Upper lobe of right lung (tissue), 1 donor: ENCODE measurements at regions not wholly inside any gene's neighbourhood (a gene's known extent, or its start where the extent isn't known, plus 50 kb on each side); places are given as distances from the start of the nearest gene placed in this dataset.

Source experiments
- ATAC-seq: fragments of 200-7000 bp; cut with Tn5 transposase; one replicate; pipeline ENCODE4 v1.9.1; 2020; ENCODE audit warnings: mild to moderate bottlenecking, moderate library complexity
- DNase-seq: peaks from one replicate; pipeline ENCODE4 v3.0.0-alpha.2; 2020
- H3K27ac ChIP-seq: fragments of 200-600 bp; one replicate; pipeline ENCODE4 v1.8.0; 2022
- H3K27me3 ChIP-seq: fragments of 200-600 bp; one replicate; pipeline ENCODE4 v1.8.0; 2022; ENCODE audit warnings: mild to moderate bottlenecking
- H3K36me3 ChIP-seq: fragments of 200-600 bp; one replicate; pipeline ENCODE4 v1.8.0; 2022
- H3K4me1 ChIP-seq: fragments of 200-600 bp; one replicate; pipeline ENCODE4 v1.8.0; 2022
- H3K4me3 ChIP-seq: fragments of 200-600 bp; one replicate; pipeline ENCODE4 v1.8.0; 2022; ENCODE audit warnings: mild to moderate bottlenecking
- H3K9me3 ChIP-seq: fragments of 200-600 bp; one replicate; pipeline ENCODE4 v1.8.0; 2022
- intact Hi-C: fragments of 100-400 bp; cut with DNase I; formaldehyde crosslinking; loops from one replicate; pipeline ENCODE4 v1.11.0; 2022
- TF ChIP-seq, protein P1 (sequence below): fragments of 200-600 bp; IDR thresholded peaks from one replicate; pipeline ENCODE4 v1.8.0; 2022; ENCODE audit warnings: antibody characterized with exemption
- donor health status: DM: no; HTN: yes; CAD: no; lungs with severe emphysema.

DNA sequence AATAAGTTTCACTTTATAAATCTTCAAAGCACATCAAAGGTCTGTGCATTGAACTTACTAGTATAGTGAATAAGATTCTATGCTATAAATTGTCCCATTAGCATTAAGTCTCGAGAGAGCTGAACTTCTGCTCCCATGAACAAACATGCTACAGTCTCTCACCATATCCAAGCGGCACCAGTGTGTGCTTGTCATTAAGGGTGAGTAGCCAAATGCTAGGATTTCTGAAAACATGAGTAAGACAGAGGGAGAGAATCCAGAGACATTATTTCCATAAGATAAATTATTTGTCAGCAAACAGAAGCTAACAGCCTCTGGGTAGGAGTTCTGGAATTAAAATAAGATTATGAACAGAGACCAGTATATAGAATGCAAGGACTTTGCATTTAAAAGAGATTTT is 2882.5 kb downstream of the PCDH9 start:
- TF ChIP-seq, protein P1, sequence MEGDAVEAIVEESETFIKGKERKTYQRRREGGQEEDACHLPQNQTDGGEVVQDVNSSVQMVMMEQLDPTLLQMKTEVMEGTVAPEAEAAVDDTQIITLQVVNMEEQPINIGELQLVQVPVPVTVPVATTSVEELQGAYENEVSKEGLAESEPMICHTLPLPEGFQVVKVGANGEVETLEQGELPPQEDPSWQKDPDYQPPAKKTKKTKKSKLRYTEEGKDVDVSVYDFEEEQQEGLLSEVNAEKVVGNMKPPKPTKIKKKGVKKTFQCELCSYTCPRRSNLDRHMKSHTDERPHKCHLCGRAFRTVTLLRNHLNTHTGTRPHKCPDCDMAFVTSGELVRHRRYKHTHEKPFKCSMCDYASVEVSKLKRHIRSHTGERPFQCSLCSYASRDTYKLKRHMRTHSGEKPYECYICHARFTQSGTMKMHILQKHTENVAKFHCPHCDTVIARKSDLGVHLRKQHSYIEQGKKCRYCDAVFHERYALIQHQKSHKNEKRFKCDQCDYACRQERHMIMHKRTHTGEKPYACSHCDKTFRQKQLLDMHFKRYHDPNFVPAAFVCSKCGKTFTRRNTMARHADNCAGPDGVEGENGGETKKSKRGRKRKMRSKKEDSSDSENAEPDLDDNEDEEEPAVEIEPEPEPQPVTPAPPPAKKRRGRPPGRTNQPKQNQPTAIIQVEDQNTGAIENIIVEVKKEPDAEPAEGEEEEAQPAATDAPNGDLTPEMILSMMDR: no peak
- Histone ChIP-seq H3K27me3 (no peaks in the 10 kb centered on the region), H3K36me3 (no peaks in the 10 kb centered on the region), H3K9me3 (no peaks in the 10 kb centered on the region), H3K4me3 (no peak overlapping the region), H3K4me1 (no peaks in the 10 kb centered on the region), H3K27ac (no peak overlapping the region)
- DNase-seq (no peak), ATAC-seq (no peak)
- intact Hi-C loops: no loop called here

DNA sequence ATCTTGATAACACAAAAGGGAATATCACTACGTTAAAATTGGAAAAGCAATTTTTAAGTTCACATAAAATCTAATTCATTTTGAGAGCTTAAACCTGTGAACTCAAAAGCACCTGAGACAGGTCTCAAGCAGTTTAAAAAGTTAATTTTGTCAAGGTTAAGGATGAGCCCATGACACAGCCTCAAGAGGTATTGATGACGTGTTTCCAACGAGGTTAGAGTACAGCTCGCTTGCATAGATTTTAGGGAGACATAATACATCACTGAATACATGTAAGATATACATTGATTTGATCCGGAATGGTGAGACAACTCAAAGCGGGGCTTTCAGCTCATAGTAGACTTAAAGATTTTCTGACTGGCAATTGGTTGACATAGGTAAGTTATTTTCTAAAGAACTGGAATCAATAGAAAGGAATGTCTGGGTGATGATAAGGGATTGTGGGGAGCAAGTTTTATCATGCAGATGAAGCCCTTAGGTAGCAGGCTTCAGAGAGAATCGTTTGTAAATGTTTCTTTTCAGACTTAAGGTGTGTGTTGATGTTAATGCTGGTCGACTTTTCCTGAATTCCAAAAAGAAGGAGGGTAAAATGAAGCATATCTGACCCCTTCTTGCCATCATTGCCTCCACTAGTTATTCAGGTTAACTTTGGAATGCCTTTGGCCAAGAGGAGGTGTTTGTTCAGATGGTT is 2890.6 kb downstream of the PCDH9 start:
- intact Hi-C loops: no loop called here
- no peak for DNase-seq
- no peaks in the 10 kb centered on the region for H3K27me3 ChIP-seq
- no peaks in the 10 kb centered on the region for H3K36me3 ChIP-seq
- H3K9me3 ChIP-seq: no peaks in the 10 kb centered on the region
- no peaks in the 10 kb centered on the region for H3K4me1 ChIP-seq
- ATAC-seq: no peak
- H3K4me3 ChIP-seq: no peak overlapping the region
- H3K27ac ChIP-seq: no peak overlapping the region
- TF ChIP-seq, protein P1: no peak

DNA sequence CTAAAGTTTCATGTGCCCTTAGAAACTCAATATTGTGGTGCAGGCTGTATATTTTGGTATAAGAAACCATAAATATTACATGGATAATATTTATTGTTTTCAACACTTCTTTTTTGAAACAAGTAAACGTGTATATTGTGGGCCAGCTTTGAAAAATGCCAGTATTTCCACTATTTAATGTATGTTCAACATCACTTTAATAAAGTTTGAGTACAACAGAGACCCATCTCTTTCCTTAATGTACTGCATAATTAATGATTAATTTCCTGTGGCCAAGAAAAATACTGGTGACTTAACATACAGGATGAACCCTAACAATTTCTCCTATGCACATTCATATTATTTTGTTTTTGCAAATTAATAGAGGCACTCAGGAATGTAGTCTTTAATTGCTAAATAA is 2891.5 kb downstream of the PCDH9 start:
- H3K4me1 ChIP-seq: no peaks in the 10 kb centered on the region
- ATAC-seq: no peak

DNA sequence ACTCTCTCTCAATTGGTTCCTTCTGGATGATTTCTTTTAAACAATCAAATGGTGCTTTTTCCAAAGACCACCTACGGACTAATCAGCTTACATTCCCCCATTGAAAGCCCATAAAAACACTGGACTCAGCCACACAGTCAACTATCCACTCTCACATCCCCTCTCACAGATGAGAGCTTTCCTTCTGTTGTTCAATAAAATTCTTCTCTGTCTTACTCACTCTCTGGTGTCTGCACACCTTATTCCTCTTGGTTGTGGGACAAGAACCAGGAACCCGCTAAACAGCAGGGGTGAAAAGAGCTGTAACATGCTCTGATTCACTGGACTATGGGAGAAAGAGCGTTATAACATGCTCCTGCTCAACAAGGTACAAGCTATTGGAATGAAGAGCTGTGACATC is 2896.2 kb downstream of the PCDH9 start:
- DNase-seq (no peak), ATAC-seq (no peak)
- Histone ChIP-seq H3K27ac (no peak overlapping the region), H3K36me3 (no peaks in the 10 kb centered on the region), H3K27me3 (no peaks in the 10 kb centered on the region), H3K4me3 (no peak overlapping the region), H3K4me1 (no peaks in the 10 kb centered on the region), H3K9me3 (no peaks in the 10 kb centered on the region)
- TF ChIP-seq, protein P1: no peak
- intact Hi-C loops: no loop called here

More for the DNA sequence above, 2891.5 kb downstream of the PCDH9 start:
- TF ChIP-seq, protein P1: no peak
- Histone ChIP-seq H3K27ac (no peak overlapping the region), H3K9me3 (no peaks in the 10 kb centered on the region), H3K27me3 (no peaks in the 10 kb centered on the region), H3K36me3 (no peaks in the 10 kb centered on the region), H3K4me3 (no peak overlapping the region)
- intact Hi-C loops: no loop called here
- no peak for DNase-seq

DNA sequence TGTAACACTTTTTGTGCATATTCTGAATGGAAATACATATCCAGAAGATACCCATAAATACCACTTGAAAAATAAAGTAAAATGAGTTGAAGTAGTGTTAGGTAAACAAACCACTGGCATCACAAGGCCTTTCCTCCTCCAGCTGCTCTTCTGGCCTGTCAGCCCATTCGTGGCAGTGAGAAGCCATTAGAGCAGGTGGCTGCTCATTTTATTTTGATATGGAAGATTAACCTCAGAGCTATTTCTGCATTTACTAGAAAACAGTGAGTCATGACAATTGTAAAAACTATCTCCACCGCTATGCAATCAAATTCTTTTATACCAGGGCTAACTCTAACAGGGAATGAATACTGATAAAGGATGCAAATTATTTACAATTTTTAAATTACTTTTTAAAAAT is 2898.1 kb downstream of the PCDH9 start:
- Histone ChIP-seq H3K4me1 (no peaks in the 10 kb centered on the region), H3K27ac (no peak overlapping the region), H3K27me3 (no peaks in the 10 kb centered on the region), H3K4me3 (no peak overlapping the region), H3K36me3 (no peaks in the 10 kb centered on the region), H3K9me3 (no peaks in the 10 kb centered on the region)
- intact Hi-C loops: no loop called here
- DNase-seq (no peak), ATAC-seq (no peak)
- TF ChIP-seq, protein P1: no peak
